ENCODE measurements at regions not wholly inside any gene's neighbourhood (a gene's known extent, or its start where the extent isn't known, plus 50 kb on each side); places are given as distances from the start of the nearest gene placed in this dataset.

GRCh38 chr16:5504064-5504781 lies 406.6 kb upstream of the EEF2KMT start:
- no peak for DNase-seq

GRCh38 chr16:5502944-5503343 lies 405.3 kb upstream of the EEF2KMT start:
- DNase-seq: no peak

GRCh38 chr16:5502467-5502869 lies 404.9 kb upstream of the EEF2KMT start:
- DNase-seq: no peak

- no peak for DNase-seq
Observed at GRCh38 chr16:5500526-5500925, 402.9 kb upstream of the EEF2KMT start.

- DNase-seq: no peak
Observed at GRCh38 chr16:5498562-5498961, 401.0 kb upstream of the EEF2KMT start.

GRCh38 chr16:5496013-5496412 lies 398.4 kb upstream of the EEF2KMT start:
- no peak for DNase-seq

GRCh38 chr16:5490499-5490898 lies 392.9 kb upstream of the EEF2KMT start:
- DNase-seq: peak; percentile 6

GRCh38 chr16:5488581-5488980 lies 391.0 kb upstream of the EEF2KMT start:
- no peak for DNase-seq

- DNase-seq: no peak
Observed at GRCh38 chr16:5487728-5488127, 390.1 kb upstream of the EEF2KMT start.

GRCh38 chr16:5482256-5482655 lies 384.7 kb upstream of the EEF2KMT start:
- no peak for DNase-seq

GRCh38 chr16:5480431-5481195 lies 383.0 kb upstream of the EEF2KMT start:
- DNase-seq: no peak

- no peak for DNase-seq
Observed at GRCh38 chr16:5479926-5480325, 382.3 kb upstream of the EEF2KMT start.

GRCh38 chr16:5478036-5478435 lies 380.4 kb upstream of the EEF2KMT start:
- DNase-seq: no peak

GRCh38 chr16:5477251-5477650 lies 379.7 kb upstream of the EEF2KMT start:
- DNase-seq: no peak

- no peak for DNase-seq
Observed at GRCh38 chr16:5472552-5472951, 375.0 kb upstream of the EEF2KMT start.

GRCh38 chr16:5468488-5468887 lies 370.9 kb upstream of the EEF2KMT start:
- no peak for DNase-seq

GRCh38 chr16:5467552-5467951 lies 370.0 kb upstream of the EEF2KMT start:
- no peak for DNase-seq

- DNase-seq: no peak
Observed at GRCh38 chr16:5466551-5466950, 369.0 kb upstream of the EEF2KMT start.

GRCh38 chr16:5465714-5466113 lies 368.1 kb upstream of the EEF2KMT start:
- DNase-seq: no peak

GRCh38 chr16:5463820-5464219 lies 366.2 kb upstream of the EEF2KMT start:
- DNase-seq: no peak

- no peak for DNase-seq
Observed at GRCh38 chr16:5461574-5461973, 364.0 kb upstream of the EEF2KMT start.

- no peak for DNase-seq
Observed at GRCh38 chr16:5461141-5461540, 363.5 kb upstream of the EEF2KMT start.

GRCh38 chr16:5460701-5461100 lies 363.1 kb upstream of the EEF2KMT start:
- DNase-seq: no peak

- DNase-seq: no peak
Observed at GRCh38 chr16:5459863-5460262, 362.3 kb upstream of the EEF2KMT start.
